Stimulated activated CD4-positive, alpha-beta T cell treated with anti-CD3 and anti-CD28 coated beads, Interleukin-1b, Interleukin-23, amount 100 ng/mL, for 4 hours (primary cell): ENCODE measurements at regions not wholly inside any gene's neighbourhood (a gene's known extent, or its start where the extent isn't known, plus 50 kb on each side); places are given as distances from the start of the nearest gene placed in this dataset.

ENCODE experiments used
- DNase-seq, 2 donors: peaks; one replicate each; pipeline ENCODE4 v3.0.0-alpha.2; 2020; ENCODE audit warnings: low read depth in 2 of 2

- DNase-seq: no peak
Observed at GRCh38 chr11:122319691-122320620, 203.9 kb upstream of the BLID start.

GRCh38 chr11:122319085-122319484 is 203.1 kb upstream of the BLID start:
- no peak for DNase-seq

GRCh38 chr11:122317305-122317704 is 201.3 kb upstream of the BLID start:
- no peak for DNase-seq

- no peak for DNase-seq
Observed at GRCh38 chr11:122313581-122313980, 197.6 kb upstream of the BLID start.

GRCh38 chr11:122311216-122311755 is 195.3 kb upstream of the BLID start:
- DNase-seq: no peak

- DNase-seq: no peak
Observed at GRCh38 chr11:122310766-122311165, 194.8 kb upstream of the BLID start.

GRCh38 chr11:122309262-122309925 is 193.4 kb upstream of the BLID start:
- no peak for DNase-seq

GRCh38 chr11:122308226-122308625 is 192.2 kb upstream of the BLID start:
- no peak for DNase-seq

- DNase-seq: no peak
Observed at GRCh38 chr11:122307476-122308035, 191.5 kb upstream of the BLID start.

- no peak for DNase-seq
Observed at GRCh38 chr11:122306831-122307391, 190.9 kb upstream of the BLID start.

- DNase-seq: no peak
Observed at GRCh38 chr11:122305426-122306320, 189.7 kb upstream of the BLID start.

GRCh38 chr11:122304973-122305372 is 189.0 kb upstream of the BLID start:
- DNase-seq: no peak

- DNase-seq: no peak
Observed at GRCh38 chr11:122304306-122304705, 188.3 kb upstream of the BLID start.

GRCh38 chr11:122294041-122294440 is 178.0 kb upstream of the BLID start:
- DNase-seq: no peak

- no peak for DNase-seq
Observed at GRCh38 chr11:122293296-122294023, 177.4 kb upstream of the BLID start.

GRCh38 chr11:122287401-122287800 is 171.4 kb upstream of the BLID start:
- no peak for DNase-seq

- DNase-seq: no peak
Observed at GRCh38 chr11:122285070-122285988, 169.3 kb upstream of the BLID start.

GRCh38 chr11:122280870-122281269 is 164.9 kb upstream of the BLID start:
- DNase-seq: no peak

GRCh38 chr11:122279194-122279593 is 163.2 kb upstream of the BLID start:
- no peak for DNase-seq
